ENCODE measurements at regions not wholly inside any gene's neighbourhood (a gene's known extent, or its start where the extent isn't known, plus 50 kb on each side); places are given as distances from the start of the nearest gene placed in this dataset.
A peak's percentile ranks its signal among the peaks of the same experiment; 100 is the strongest.

DNA sequence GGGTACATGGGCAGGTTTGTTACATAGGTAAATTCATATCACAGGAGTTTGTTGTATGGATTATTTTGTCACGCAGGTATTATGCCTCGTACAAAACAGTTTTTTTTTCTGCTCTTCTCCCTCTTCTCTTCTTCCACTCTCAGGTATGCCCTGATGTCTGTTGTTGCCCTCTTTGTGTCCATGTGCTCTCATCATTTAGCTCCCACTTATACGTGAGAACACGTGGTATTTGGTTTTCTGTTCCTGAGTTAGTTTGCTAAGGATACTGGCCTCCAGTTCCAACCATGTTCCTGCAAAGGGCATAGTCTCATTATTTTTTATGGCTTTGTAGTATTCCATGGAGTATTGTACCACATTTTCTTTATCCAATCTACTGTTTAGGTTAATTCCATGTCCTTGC lies 65.7 kb downstream of the UNC5CL start:
- no peak for DNase-seq (ENCODE audit: low spot score)

GRCh38 chr6:40972814-40973213 lies 66.2 kb downstream of the UNC5CL start:
- DNase-seq (ENCODE audit: low spot score): no peak

DNA sequence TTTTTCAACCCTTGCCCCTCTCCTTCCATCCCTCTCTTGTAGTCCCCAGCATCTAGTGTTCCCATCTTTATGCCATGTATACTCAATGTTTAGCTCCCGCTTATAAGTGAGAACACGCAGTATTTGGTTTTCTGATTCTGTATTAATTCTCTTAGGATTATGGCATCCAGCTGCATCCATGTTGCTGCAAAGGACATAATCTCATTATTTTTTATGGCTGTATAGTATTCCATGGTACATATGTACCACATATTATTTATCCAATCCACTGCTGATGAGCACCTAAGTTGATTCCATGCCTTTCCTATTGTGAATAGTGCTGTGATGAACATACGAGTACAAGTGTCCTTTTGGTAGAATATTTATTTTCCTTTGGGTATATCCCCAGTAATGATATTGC lies 66.8 kb downstream of the UNC5CL start:
- DNase-seq (ENCODE audit: low spot score): no peak

DNA sequence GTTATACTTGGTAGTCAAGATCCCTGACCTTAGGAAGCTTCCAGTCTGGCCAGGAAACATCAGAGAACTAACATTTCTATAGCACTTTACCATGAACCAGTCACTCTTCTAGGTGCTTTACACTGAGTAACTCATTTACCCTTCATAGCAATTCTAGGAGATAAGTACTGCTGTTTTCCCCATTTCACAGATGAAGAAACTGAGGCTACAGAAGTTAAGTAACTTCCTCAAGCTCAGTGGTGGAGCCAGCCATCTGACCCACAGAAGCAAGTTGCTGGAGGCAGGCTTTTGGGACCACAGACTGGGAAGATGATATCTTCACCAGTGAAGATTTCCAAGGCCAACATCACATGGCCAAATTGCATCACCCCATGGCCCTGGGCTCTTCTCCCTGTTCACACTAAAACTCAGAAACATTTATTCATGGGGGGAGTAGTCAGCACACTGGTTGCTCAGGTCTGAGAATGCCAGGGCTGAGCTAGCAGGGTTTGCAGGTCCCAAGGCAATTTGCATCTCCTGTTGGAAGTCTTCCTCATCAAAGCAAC lies 70.3 kb downstream of the UNC5CL start:
- DNase-seq (ENCODE audit: low spot score): no peak

- DNase-seq (ENCODE audit: low spot score): no peak
Observed at GRCh38 chr6:40966860-40967259, 72.2 kb downstream of the UNC5CL start.

DNA sequence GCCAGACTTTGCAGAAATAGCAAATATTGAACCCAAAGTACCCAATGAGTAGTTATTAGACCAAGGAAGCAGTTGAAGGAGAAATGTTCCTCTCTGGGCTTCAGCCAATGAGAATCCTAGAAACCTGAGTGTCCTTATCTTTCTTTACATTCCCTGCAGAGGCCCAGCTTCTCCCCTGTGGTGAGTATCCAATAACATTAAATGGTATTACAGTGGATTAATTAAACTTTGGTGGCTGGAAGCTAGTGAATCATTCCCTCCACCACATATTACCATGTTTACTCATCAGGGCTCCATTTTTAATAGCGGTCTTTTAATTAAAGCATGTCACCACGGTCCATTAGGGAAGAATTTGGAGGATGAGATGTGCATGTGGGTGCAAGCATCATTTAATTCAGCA lies 74.0 kb downstream of the UNC5CL start:
- DNase-seq (ENCODE audit: low spot score): no peak

DNA sequence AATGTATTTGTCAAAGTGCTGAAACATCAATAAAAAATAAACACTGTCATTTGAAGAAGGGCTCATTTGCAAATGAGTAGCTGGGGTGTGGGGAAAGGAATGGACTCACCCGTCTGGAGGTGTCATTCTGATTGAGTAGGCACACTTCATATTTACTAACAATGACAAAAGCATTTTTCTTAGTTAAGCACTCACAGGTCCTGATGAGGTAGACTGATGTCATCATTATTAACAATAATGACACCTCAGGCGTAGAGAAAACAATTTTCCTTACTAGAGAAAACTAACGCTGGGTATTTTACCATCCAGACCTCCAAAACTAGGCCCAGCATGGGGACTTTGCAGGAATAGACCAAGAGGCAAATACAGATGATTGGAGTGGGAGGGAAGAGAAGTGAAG lies 76.0 kb downstream of the UNC5CL start:
- no peak for DNase-seq (ENCODE audit: low spot score)

- DNase-seq (ENCODE audit: low spot score): peak; percentile 99
Observed at GRCh38 chr6:40962241-40962640, 76.8 kb downstream of the UNC5CL start.

- DNase-seq (ENCODE audit: low spot score): no peak
Observed at GRCh38 chr6:40961831-40962230, 77.2 kb downstream of the UNC5CL start.

GRCh38 chr6:40960742-40961430 lies 78.1 kb downstream of the UNC5CL start:
- peak; percentile 61 for DNase-seq (ENCODE audit: low spot score)

GRCh38 chr6:40959781-40960327 lies 79.2 kb downstream of the UNC5CL start:
- no peak for DNase-seq (ENCODE audit: low spot score)

DNA sequence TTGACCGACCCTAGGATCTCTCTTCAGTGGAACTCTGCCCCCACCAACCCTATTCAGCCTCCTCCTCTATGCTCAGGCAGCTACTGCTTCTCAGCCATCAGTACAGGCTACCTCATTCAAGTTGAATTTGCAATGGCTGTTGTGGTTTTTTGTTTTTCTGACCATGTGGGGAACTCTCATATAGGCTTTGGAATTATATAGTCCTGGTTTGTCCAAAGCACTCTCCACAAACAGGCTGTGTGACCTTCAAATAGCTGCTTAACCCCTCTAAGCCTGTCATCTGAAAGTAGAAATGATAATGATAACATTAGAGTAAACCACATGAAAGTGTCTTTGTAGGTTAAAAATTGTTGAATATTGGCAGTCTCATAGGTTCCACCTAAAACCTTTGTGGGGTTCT lies 80.3 kb downstream of the UNC5CL start:
- no peak for DNase-seq (ENCODE audit: low spot score)

- peak; percentile 100 for DNase-seq (ENCODE audit: low spot score)
Observed at GRCh38 chr6:40957616-40958492, 81.2 kb downstream of the UNC5CL start.

- DNase-seq (ENCODE audit: low spot score): peak; percentile 90
Observed at GRCh38 chr6:40956936-40957335, 82.1 kb downstream of the UNC5CL start.

- no peak for DNase-seq (ENCODE audit: low spot score)
Observed at GRCh38 chr6:40955178-40955545, 83.9 kb downstream of the UNC5CL start.

DNA sequence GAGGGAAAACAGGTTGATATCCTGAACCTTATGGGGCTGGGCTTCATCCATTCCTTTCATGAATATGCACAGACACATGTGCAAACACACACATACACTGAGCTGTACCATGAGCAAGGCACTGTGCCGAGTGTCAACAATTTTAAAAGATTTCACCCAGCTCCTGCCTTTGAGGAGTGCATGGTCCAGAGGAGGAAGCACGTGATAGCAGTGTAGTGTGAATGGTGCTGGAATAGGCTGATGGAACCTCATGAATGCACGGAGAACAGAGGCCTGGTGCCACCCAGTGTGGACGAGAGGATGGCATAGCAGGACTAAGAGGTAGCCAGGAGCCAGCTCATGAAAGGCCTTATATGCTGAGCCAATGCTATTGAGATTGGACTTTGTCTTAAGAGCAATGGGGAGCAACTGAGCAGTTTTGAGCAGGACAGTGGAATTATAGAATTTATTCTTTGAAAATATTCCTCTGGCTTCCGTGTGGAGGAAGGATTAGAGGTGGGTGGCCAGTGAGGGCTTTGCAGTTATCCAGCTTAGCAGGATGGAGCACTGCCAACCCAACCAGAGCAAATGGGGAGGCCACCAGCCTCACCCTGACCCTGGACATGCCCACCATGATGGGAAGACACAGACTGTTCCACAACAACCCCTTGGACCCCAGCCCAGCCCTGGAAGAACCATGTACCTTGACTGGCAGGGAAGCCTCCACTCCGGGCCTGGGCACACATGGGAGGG lies 84.4 kb downstream of the UNC5CL start:
- no peak for DNase-seq (ENCODE audit: low spot score)

- no peak for DNase-seq (ENCODE audit: low spot score)
Observed at GRCh38 chr6:40953486-40953885, 85.5 kb downstream of the UNC5CL start.

DNA sequence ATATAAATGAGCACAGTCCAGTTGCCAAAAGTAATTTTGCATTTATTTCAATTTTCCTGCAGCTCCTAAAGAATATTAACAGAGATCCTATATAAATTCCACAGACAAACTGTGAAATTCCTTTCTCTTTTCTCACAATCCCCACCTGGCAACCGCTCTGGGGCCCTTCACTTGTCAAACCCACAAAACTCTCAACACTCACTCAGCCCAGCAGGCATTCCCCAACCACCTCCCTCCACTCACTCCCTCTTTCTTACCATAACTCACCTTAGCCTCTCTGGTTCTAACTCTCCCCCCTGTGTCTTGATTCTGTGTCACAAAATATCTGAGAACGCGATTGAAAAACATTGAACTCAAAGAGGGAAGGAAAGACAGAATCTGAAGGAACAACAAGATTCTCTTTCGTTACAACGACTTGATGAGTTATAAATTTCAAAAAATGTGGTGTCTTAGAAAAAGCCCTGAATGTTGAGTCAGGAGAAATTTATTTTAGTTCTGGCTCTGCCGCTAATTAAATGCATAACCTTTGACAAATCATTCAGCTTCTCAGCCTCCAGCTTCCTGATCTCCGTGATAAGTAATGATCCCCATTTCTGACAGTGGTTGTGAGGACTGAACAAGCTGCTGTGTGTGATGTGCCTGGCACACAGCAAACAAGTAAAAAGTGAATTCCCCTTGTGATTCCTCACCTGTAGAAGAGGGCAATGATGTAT lies 87.9 kb downstream of the UNC5CL start:
- DNase-seq (ENCODE audit: low spot score): peak; percentile 73

DNA sequence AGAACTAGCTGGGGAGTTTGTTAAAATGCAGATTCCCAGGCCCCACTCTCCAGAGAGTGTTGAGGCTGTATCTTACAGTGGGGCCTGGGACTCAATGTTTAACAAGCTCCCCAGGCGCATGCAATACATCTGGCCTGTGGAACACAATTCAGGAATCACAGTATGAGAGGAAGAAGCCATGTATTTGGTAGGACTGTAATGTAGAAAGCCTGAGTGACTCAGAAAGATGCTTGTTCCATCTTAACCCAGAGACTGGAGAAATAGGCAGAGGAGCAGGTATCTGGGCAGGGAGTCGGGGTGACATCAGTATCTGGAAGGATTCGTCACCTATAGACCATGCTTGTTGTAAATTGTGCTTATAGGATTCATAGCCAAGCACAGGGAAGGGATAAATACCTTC lies 90.5 kb downstream of the UNC5CL start:
- DNase-seq (ENCODE audit: low spot score): peak; percentile 29

DNA sequence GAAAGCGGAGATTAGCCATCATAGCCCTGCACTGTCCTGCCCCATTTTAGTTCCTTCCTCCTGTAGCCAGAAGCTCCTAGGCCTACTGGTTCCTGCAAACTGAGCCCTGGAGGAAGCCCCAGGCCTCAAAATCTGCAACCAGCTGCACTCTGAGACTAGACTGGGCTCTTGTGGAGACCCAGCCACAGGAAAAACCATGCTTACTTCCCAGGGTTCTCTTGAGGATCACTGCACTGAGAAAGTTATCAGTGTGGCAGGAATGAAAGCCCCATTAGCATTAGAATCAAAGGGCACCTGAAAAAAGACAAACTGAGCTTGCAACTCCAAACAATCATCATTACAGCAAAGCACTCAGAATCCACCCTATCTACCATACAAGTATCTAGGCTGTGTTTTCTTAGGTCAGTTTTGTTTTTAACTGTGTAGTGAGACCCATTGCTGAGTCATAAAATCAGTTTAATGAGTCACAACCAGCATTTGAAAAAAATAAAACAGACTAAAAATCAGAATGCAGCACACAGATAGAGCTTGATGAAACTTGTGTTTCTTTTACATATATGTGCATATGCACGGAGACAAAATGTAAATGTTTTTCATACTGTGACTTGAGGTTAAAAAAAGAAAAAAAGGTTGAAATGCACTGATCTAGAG lies 91.0 kb downstream of the UNC5CL start:
- peak; percentile 70 for DNase-seq (ENCODE audit: low spot score)

DNA sequence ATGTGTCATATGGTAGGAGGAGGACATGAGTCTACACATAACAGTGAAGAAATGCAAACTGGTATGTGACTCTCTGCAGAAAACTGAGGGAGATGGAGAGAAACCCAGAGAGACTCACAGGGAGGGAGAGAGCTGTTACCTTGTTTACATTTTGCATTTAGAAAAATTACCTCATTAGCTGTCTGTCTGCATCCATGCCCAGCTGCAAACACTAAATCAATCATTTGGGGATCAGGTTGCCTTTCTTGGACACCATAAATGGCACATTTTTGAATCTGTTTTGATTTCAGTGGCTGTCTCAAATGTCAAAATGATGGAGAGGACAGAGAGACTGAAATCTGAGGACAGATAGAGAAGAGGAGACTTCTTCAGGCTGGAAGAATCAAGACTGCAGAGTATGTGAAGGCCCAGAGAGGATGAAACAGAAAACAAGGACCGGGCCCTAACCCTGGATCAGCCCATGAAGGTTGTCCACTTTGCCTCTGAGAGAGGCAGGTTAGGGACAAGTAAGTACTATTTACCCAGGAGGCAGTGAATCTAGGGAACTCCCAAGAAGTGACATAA lies 92.2 kb downstream of the UNC5CL start:
- no peak for DNase-seq (ENCODE audit: low spot score)
